Activated T-helper 2 cell treated with anti-CD3 and anti-CD28 coated beads, Interferon-gamma antibody, Interleukin-2, Interleukin-4, amounts not matched to agents 10 μg/mL and 5 μg/mL and 100 μg/mL, durations not matched to agents 14 hours and 24 hours and 36 hours (primary cell): ENCODE measurements at regions not wholly inside any gene's neighbourhood (a gene's known extent, or its start where the extent isn't known, plus 50 kb on each side); places are given as distances from the start of the nearest gene placed in this dataset.
"Not testable (repeated sequence)": the region's sequence is repeated elsewhere in the genome, so short reads cannot be mapped to it uniquely, and the experiment has no call there.

Experiments used
- DNase-seq: peaks from one replicate; pipeline ENCODE4 v3.0.0; 2021; ENCODE audit warnings: low spot score
- H3K27ac Mint-ChIP-seq: one replicate; pipeline ENCODE4 v1.8.0; 2021; ENCODE audit warnings: mixed read lengths
- H3K27me3 Mint-ChIP-seq: one replicate; pipeline ENCODE4 v1.8.0; 2021; ENCODE audit warnings: low read depth, mixed read lengths
- H3K36me3 Mint-ChIP-seq: one replicate; pipeline ENCODE4 v1.8.0; 2021; ENCODE audit warnings: low read depth, mixed read lengths
- H3K4me1 Mint-ChIP-seq: one replicate; pipeline ENCODE4 v1.8.0; 2021; ENCODE audit warnings: low read depth, mixed read lengths
- H3K4me3 Mint-ChIP-seq: one replicate; pipeline ENCODE4 v1.8.0; 2021; ENCODE audit warnings: low read depth, mild to moderate bottlenecking, moderate library complexity, mixed read lengths
- H3K9me3 Mint-ChIP-seq: one replicate; pipeline ENCODE4 v1.8.0; 2021; ENCODE audit warnings: mixed read lengths
- intact Hi-C: fragments of 100-400 bp; cut with micrococcal nuclease; formaldehyde crosslinking; loops from one replicate; pipeline ENCODE4 v1.15.1; 2023

DNA sequence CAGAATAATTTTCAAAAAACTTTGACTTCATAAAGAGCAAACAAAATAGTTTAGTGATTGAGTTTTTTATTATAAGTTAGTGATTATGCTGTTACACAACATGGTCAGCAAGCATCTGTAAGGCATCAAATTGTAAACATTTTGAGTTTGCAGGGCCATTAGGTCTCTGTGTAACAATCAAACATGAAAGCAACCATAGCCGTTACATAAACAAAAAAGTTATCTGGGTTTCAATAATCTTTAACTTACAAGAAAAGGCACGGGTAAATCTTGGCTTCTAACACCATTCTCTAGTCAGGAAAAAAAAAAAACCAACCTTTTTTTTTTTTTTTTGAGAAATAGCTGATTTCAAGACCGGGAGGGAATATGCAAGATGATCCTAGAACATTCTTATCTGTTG, 1941.1 kb downstream of the PCDH7 start:
- no peak for DNase-seq
- intact Hi-C loops: no loop called here
- no peaks in the 10 kb centered on the region for H3K27me3 Mint-ChIP-seq
- H3K4me1 Mint-ChIP-seq: no peaks in the 10 kb centered on the region
- no peak overlapping the region for H3K27ac Mint-ChIP-seq
- peaks cover 53% of the 10 kb centered on the region for H3K9me3 Mint-ChIP-seq
- no peaks in the 10 kb centered on the region for H3K36me3 Mint-ChIP-seq
- no peak overlapping the region for H3K4me3 Mint-ChIP-seq

DNA sequence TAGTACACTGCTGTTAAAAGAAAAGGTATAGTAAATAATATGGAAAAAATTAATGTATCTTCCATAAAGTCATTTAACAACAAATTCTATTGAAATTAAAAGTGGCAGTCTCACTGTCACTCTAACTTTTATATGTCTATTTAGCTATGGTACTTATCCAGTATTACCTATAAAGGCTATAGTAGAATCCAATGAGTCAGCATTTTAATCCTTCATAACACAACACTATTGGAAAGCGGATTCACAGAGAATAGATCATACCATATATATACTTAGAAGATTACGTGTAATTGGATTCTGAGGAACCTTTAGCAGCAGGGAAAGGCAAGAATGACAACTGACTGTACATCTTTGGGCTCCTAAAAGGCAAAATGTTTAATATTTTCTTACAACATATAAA, 1942.6 kb downstream of the PCDH7 start:
- Mint-ChIP-seq H3K27me3 (no peaks in the 10 kb centered on the region), H3K4me1 (no peaks in the 10 kb centered on the region), H3K36me3 (no peaks in the 10 kb centered on the region), H3K9me3 (peaks cover 44% of the 10 kb centered on the region), H3K4me3 (no peak overlapping the region), H3K27ac (no peak overlapping the region)
- intact Hi-C loops: no loop called here
- DNase-seq: no peak

DNA sequence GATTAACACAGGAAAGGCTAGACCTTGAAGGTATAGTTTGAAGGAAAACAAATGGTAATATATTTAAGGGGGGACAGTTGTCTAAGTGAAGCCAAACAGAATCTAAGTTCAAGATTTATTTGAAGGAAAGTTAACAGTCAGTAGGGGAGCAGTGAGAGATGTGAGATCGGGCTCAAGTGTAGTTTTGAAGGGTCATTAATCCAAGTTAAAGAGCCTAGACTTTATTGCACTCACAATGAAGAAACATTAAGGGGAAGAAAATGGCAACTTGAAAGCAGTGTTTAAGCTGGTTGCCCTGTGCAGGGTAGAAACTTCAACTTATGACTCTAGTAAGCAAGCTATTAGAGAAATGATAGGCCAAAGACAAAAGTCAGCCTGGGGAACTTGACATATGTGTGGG, 1952.2 kb downstream of the PCDH7 start:
- intact Hi-C loops: no loop called here
- Mint-ChIP-seq H3K4me1 (no peaks in the 10 kb centered on the region), H3K27ac (no peak overlapping the region), H3K27me3 (no peaks in the 10 kb centered on the region), H3K9me3 (peaks cover 25% of the 10 kb centered on the region), H3K36me3 (no peaks in the 10 kb centered on the region), H3K4me3 (no peak overlapping the region)
- no peak for DNase-seq

DNA sequence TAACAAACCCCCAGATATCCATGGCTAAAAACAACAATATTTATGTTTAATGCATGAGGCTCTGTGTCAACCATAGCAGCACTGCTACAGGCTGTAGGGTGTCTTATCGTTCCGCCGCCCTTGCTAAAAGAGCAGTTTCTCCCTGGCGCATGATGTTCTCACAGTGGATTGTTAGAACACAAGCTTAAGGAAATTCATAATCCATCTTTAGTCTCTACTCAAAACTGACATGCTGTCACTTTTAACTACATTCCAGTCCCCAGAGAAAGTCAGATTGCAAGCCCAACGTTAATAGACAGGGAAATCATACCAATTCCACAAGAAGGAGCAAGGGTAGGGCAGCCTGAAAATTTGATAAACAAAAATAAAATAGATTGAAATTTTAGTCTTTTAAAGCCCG, 1960.8 kb downstream of the PCDH7 start:
- H3K9me3 Mint-ChIP-seq: peaks cover 58% of the 10 kb centered on the region
- no peaks in the 10 kb centered on the region for H3K36me3 Mint-ChIP-seq
- no peak overlapping the region for H3K4me3 Mint-ChIP-seq
- no peaks in the 10 kb centered on the region for H3K27me3 Mint-ChIP-seq
- H3K27ac Mint-ChIP-seq: no peak overlapping the region
- intact Hi-C loops: no loop called here
- H3K4me1 Mint-ChIP-seq: no peaks in the 10 kb centered on the region
- no peak for DNase-seq

DNA sequence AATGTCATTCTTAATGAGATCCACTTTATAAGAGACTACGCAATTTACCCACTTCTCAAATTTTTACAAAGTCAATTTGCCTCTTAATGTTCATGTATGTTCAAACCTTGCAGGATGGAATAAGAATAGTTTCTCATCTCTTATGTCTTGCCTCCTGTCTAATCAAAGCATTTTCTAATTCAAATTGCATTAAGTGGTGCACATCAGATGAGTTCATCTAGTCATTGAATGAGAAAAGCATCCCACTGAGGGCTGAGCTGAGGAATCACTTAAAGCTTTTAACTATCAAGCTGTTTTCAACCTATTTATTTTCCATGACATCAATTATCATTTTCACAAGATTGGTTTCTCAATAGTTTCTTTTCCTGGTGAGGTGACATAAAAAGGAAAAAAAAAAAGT, 1964.0 kb downstream of the PCDH7 start:
- no peak overlapping the region for H3K27ac Mint-ChIP-seq
- H3K9me3 Mint-ChIP-seq: peaks cover 51% of the 10 kb centered on the region
- DNase-seq: no peak
- no peaks in the 10 kb centered on the region for H3K36me3 Mint-ChIP-seq
- intact Hi-C loops: no loop called here
- no peaks in the 10 kb centered on the region for H3K27me3 Mint-ChIP-seq
- no peak overlapping the region for H3K4me3 Mint-ChIP-seq
- H3K4me1 Mint-ChIP-seq: no peaks in the 10 kb centered on the region

DNA sequence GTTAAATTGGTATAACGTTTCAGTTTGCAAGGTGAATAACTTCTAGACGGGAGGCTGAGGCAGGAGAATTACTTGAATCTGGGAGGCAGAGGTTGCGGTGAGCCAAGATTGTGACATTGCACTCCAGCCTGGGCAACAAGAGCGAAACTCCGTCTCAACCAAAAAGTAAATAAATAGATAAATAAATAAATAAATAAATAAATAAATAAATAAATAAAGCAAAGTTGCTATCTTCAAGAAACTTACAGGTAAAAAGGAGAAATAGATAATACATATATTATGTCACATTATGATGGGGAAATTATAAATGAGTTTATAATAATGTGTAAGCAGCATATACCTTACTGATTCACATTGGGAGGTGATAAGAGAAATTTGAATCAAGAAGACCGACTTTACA, 1966.0 kb downstream of the PCDH7 start:
- no peaks in the 10 kb centered on the region for H3K4me1 Mint-ChIP-seq
- no peaks in the 10 kb centered on the region for H3K36me3 Mint-ChIP-seq
- intact Hi-C loops: no loop called here
- DNase-seq: no peak
- peaks cover 35% of the 10 kb centered on the region for H3K9me3 Mint-ChIP-seq
- no peaks in the 10 kb centered on the region for H3K27me3 Mint-ChIP-seq
- no peak overlapping the region for H3K4me3 Mint-ChIP-seq
- H3K27ac Mint-ChIP-seq: no peak overlapping the region

DNA sequence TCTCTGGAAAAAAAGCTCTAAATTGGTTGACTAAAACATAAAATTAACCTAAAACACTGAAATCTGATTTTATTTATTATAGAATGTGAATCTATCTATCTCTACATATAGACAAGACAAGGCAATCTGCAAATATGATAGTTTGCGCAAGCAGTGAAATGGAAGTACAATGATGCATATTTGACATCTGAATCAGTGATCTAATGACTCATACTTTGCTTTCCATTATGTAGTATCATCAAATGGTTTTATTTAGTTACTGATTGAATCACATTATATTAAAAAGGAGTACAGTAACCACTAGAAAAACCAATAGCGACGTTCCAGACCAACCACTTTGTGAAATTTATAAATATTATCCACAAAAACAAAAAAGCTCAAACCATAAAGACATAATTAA, 1969.3 kb downstream of the PCDH7 start:
- Mint-ChIP-seq H3K27ac (no peak overlapping the region), H3K36me3 (no peaks in the 10 kb centered on the region), H3K4me1 (no peaks in the 10 kb centered on the region), H3K4me3 (no peak overlapping the region), H3K27me3 (no peaks in the 10 kb centered on the region), H3K9me3 (peaks cover 24% of the 10 kb centered on the region)
- DNase-seq: no peak
- intact Hi-C loops: no loop called here

DNA sequence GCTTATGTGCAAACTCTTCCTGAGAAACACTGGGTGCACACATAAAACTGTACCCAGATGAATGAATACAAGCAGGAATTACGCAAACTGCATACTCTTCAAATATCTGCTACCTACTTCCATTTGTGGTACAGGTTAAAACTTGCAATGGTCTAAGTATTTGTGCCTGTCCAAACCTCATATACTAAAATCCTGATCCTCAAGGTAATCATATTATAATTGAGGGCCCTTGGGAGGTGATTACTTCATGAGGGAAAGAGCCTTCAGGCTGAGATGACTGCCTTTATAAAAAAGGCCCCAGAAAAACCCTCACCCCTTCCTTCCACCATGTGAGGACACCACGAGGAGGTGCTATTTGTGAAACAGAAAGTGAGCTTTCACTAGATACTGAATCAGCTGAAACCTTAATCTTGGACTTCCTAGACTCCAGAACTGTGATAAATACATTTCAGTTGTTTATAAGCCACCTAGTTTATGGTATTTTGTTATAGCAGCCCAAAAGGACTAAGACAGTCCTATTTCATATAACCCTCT, 1977.2 kb downstream of the PCDH7 start:
- Mint-ChIP-seq H3K27ac (no peak overlapping the region), H3K4me1 (no peaks in the 10 kb centered on the region), H3K36me3 (no peaks in the 10 kb centered on the region), H3K4me3 (no peak overlapping the region), H3K27me3 (no peaks in the 10 kb centered on the region), H3K9me3 (peaks cover 40% of the 10 kb centered on the region)
- intact Hi-C loops: no loop called here
- DNase-seq: no peak

DNA sequence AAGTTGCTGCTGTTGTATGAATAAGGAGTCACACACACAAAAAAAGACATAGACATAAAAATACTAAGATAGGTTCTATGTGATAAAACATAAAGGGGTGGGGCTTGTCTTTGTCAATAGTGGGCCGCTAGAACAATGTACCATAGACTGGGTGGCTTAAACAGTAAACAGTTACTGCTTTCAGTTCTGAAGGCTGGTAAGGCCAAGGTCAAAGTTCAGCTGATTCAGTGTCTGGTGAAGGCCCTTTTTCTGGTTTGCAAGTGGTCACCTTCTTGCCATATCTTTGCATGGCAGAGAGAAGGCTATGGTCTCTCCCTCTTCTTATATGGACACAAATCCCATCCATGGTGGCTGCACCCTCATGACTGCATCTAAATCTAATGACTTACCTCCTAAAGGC, 1980.7 kb downstream of the PCDH7 start:
- no peaks in the 10 kb centered on the region for H3K27me3 Mint-ChIP-seq
- no peak overlapping the region for H3K27ac Mint-ChIP-seq
- no peaks in the 10 kb centered on the region for H3K36me3 Mint-ChIP-seq
- no peak overlapping the region for H3K4me3 Mint-ChIP-seq
- intact Hi-C loops: no loop called here
- DNase-seq: no peak
- no peaks in the 10 kb centered on the region for H3K4me1 Mint-ChIP-seq
- peaks cover 30% of the 10 kb centered on the region for H3K9me3 Mint-ChIP-seq

DNA sequence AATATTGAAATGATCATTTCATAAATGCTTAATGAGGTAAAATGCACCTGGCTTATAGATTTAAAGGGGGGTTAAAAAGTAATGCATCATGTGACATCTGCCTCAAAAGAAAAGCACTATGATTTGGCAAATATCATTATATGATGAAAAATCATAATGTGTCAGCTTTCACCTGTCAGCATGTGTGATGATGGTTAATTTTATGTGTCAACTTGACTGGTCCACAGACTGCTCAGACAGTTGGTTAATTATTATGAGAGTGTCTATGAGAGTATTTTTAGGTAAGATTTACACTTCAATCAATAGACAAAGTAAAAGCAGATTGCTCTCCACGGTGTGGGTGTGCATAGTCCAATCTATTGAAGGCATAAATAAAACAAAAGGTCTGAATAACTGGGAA, 1986.7 kb downstream of the PCDH7 start:
- intact Hi-C loops: no loop called here
- Mint-ChIP-seq H3K4me3 (no peak overlapping the region), H3K27ac (no peak overlapping the region), H3K36me3 (no peaks in the 10 kb centered on the region), H3K4me1 (no peaks in the 10 kb centered on the region), H3K27me3 (no peaks in the 10 kb centered on the region), H3K9me3 (peaks cover 45% of the 10 kb centered on the region)
- no peak for DNase-seq

DNA sequence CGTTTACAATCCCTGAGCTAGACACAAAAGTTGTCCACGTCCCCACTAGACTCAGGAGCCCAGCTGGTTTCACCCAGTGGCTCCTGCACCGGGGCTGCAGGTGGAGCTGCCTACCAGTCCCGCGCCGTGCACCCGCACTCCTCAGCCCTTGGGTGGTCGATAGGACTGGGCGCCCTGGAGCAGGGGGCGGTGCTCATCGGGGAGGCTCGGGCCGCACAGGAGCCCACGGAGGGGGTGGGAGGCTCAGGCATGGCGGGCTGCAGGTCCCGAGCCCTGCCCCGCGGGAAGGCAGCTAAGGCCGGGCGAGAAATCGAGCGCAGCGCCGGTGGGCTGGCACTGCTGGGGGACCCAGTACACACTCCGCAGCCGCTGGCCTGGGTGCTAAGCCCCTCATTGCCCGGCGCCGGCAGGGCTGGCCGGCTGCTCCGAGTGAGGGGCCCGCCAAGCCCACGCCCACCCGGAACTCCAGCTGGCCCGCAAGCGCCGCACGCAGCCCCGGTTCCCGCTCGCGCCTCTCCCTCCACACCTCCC, 1996.0 kb downstream of the PCDH7 start:
- DNase-seq, H3K27ac Mint-ChIP-seq, H3K36me3 Mint-ChIP-seq, H3K4me1 Mint-ChIP-seq, H3K27me3 Mint-ChIP-seq, H3K4me3 Mint-ChIP-seq, intact Hi-C loops: not testable (repeated sequence)
- H3K9me3 Mint-ChIP-seq: peaks cover 39% of the 10 kb centered on the region

DNA sequence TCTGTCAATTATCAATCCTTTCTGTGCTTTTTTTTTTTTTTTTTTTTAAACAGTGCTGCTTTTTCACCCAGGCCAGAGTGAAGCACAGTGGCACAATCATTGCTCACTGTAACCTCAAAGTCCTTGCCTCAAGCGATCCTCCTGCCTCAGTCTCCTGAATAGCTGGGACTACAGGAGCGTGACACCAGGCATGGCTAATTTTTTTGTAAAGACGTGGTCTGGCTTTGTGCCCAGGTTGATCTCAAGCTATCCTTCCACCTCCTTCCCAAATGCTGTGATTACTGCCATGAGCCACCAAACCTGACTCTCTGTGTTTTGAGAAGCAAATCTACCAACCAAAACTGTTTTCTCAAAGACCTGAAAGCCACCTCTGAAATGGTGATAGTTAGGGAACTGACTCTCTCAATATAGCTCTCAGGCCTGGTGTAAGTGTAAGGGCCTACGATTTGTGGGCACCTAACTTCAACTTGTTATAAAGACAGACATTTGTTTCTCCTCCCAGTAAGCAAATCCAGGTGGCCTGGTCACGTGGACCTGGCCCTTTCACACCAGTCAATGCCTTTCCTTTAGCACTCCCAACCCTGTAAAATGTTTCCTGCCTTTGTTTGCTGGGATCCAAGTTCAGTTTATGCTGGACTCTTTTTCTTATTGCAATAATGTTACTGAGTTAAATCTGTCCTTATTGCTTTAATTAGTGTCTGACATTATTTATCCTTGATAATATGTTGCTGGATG, 2015.9 kb downstream of the PCDH7 start:
- H3K4me3 Mint-ChIP-seq: no peak overlapping the region
- intact Hi-C loops: no loop called here
- H3K27me3 Mint-ChIP-seq: no peaks in the 10 kb centered on the region
- H3K9me3 Mint-ChIP-seq: peaks cover 12% of the 10 kb centered on the region
- H3K36me3 Mint-ChIP-seq: no peaks in the 10 kb centered on the region
- no peak for DNase-seq
- no peaks in the 10 kb centered on the region for H3K4me1 Mint-ChIP-seq
- H3K27ac Mint-ChIP-seq: no peak overlapping the region

DNA sequence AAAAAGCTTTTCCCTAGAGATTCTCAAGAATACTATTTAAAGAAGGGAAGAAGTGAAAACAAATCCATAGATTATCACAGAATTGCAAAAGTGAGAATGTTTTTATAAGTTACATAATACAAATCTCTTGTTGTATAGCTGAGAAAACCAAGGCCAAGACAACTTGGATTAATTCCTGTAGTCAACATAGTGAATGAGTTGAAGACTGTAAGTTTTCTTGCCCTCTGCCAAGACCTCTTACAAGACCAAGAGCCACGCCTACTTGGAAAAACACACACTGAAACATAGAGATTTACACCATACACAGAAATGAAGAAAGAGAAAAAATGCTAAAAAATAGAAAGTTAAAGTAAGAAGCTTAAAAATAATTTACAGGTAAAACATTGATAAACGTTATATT, 2024.0 kb downstream of the PCDH7 start:
- Mint-ChIP-seq H3K36me3 (no peaks in the 10 kb centered on the region), H3K27me3 (no peaks in the 10 kb centered on the region), H3K27ac (no peak overlapping the region), H3K9me3 (peaks cover 30% of the 10 kb centered on the region), H3K4me1 (no peaks in the 10 kb centered on the region), H3K4me3 (no peak overlapping the region)
- no peak for DNase-seq
- intact Hi-C loops: no loop called here
